Peyer's patch (tissue), 4 donors: ENCODE measurements at regions not wholly inside any gene's neighbourhood (a gene's known extent, or its start where the extent isn't known, plus 50 kb on each side); places are given as distances from the start of the nearest gene placed in this dataset.
"Not testable (repeated sequence)": the region's sequence is repeated elsewhere in the genome, so short reads cannot be mapped to it uniquely, and the experiment has no call there.

Experiments
- DNase-seq, 3 donors: peaks; one replicate each; pipeline ENCODE4 v3.0.0-alpha.2; 2017 to 2019
- H3K27ac ChIP-seq, 4 donors: fragments of 200-600 bp; sonication (generic); one replicate each; pipeline ENCODE4 v1.5.1; 2016 to 2019
- H3K27me3 ChIP-seq, 2 donors: fragments of 200-600 bp; sonication (generic); one replicate each; pipeline ENCODE4 v1.5.1; 2019
- H3K36me3 ChIP-seq, 3 donors: fragments of 200-600 bp; sonication (generic); one replicate each; pipeline ENCODE4 v1.5.1; 2016 to 2019
- H3K4me1 ChIP-seq, 4 donors: fragments of 200-600 bp; sonication (generic); one replicate each; pipeline ENCODE4 v1.5.1; 2016 to 2019
- H3K4me3 ChIP-seq, 4 donors: fragments of 200-600 bp; sonication (generic); 1 replicate in 3 of 4; 2 replicates in 1 of 4; pipeline ENCODE4 v1.5.1; 2016 to 2019; ENCODE audit warnings: mild to moderate bottlenecking in 1 of 4
- H3K9me3 ChIP-seq, 4 donors: fragments of 200-600 bp; sonication (generic); one replicate each; pipeline ENCODE4 v1.5.1; 2016 to 2019; ENCODE audit warnings: mild to moderate bottlenecking in 1 of 4
- POLR2A ChIP-seq, 2 donors: fragments of 450-650 bp; IDR thresholded peaks; one replicate each; pipeline ENCODE4 v1.5.1; 2017; ENCODE audit warnings: antibody characterized with exemption in 2 of 2, mild to moderate bottlenecking in 2 of 2, moderate library complexity in 2 of 2
- TF ChIP-seq, protein P1 (sequence below), 6 experiments: fragments of 450-650 bp in 4 of 6; fragments of 200-600 bp in 2 of 6; sonication (generic) in 1 of 6; IDR thresholded peaks; one replicate each; pipeline ENCODE4 v1.5.1; 2017 to 2019; ENCODE audit warnings: antibody characterized with exemption in 6 of 6, mild to moderate bottlenecking in 3 of 6, moderate library complexity in 1 of 6

DNA sequence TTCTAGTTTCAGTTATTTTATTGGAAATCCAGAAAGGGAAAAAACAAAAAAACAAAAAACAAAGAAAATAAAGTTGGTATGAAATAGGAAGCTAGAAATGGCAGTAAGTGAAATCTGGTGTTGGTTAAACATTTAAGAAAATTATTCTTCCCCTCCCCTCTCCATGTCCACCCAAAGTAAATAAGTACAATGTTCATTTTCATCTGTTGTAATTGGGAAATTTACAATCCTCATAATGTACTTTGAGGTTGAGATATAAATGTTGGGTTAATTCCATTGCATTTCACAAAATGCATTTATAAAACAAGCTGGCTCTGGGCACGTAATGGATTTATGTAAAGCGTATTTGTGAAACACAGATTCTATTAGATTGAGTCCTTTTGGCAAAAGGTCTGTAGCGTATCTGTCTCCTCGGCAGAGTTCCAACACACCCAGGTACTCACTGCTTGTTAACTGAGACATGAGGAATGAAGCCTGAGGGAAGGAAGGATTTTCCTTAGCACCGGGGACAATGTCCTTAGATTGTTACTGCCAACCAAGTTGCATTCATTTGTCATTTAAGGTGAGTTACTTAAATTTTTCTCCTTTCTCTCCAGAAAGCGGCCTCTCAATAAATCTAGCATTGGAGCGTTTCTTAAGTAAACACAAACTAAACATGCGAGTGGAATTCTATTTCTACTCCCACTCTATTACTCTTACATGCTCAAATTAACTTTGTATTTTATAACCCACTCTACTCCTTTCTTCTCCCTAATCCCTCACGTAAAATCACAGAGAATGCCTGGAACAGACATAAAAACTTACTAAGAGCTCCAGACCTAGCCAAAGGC lies 912.3 kb upstream of the WWC1 start:
- Histone ChIP-seq H3K36me3 (no peaks in the 10 kb centered on the region), H3K27ac (peak overlapping the region in 1 of 4 donors; percentile 44), H3K4me3 (peak overlapping the region in 1 of 4 donors; percentile 33), H3K9me3 (no peaks in the 10 kb centered on the region), H3K4me1 (no peaks in the 10 kb centered on the region), H3K27me3 (no peaks in the 10 kb centered on the region)
- DNase-seq = peak in 1 of 3 donors; percentile 49
- TF ChIP-seq POLR2A (IDR thresholded peaks at IDR 0.05) = no peak
- TF ChIP-seq, protein P1, sequence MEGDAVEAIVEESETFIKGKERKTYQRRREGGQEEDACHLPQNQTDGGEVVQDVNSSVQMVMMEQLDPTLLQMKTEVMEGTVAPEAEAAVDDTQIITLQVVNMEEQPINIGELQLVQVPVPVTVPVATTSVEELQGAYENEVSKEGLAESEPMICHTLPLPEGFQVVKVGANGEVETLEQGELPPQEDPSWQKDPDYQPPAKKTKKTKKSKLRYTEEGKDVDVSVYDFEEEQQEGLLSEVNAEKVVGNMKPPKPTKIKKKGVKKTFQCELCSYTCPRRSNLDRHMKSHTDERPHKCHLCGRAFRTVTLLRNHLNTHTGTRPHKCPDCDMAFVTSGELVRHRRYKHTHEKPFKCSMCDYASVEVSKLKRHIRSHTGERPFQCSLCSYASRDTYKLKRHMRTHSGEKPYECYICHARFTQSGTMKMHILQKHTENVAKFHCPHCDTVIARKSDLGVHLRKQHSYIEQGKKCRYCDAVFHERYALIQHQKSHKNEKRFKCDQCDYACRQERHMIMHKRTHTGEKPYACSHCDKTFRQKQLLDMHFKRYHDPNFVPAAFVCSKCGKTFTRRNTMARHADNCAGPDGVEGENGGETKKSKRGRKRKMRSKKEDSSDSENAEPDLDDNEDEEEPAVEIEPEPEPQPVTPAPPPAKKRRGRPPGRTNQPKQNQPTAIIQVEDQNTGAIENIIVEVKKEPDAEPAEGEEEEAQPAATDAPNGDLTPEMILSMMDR (IDR thresholded peaks at IDR 0.05) = no peak

DNA sequence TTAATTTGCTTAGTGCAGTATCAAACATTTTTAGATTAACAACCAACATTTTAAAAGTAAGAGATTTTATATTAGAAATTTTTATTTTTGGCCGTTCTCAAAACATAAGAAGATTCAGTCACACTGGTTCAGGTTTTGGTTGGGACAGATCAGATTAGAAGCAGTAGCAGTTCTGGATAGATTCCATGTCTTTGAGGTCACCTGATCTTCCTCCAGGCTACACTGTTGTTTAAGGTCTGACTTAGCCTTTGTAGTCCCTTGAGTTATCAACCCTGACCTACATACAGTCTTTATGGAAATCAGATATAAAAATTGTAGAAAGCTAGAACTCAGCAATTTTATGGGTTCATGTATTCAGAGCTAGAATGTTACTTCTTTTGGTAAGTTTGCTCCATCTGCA lies 910.0 kb upstream of the WWC1 start:
- no peak for TF ChIP-seq POLR2A (IDR thresholded peaks at IDR 0.05)
- TF ChIP-seq, protein P1 (IDR thresholded peaks at IDR 0.05) = no peak

DNA sequence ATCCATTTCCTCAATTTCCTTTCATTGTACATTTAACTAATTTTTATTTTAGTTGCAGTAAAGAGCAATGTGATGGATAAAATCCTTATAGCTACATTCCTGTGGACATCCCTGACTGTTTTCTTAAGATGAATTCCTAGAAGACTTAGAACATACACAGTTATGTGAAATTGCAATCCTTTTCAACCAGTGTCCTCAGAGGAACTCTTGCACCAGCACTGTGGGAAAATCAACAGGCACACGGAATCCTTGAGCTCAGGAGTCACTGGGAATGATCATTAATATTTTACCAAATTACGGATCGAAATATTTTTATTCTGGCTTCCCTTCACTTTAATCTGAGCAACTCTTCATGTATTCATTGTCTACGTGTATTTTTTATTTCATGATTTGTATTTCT lies 901.9 kb upstream of the WWC1 start:
- Histone ChIP-seq H3K27me3 (no peaks in the 10 kb centered on the region), H3K36me3 (no peaks in the 10 kb centered on the region), H3K4me1 (no peaks in the 10 kb centered on the region), H3K27ac (no peak overlapping the region), H3K9me3 (no peaks in the 10 kb centered on the region), H3K4me3 (no peak overlapping the region)
- TF ChIP-seq, protein P1 (IDR thresholded peaks at IDR 0.05) = no peak
- TF ChIP-seq POLR2A (IDR thresholded peaks at IDR 0.05) = no peak
- no peak for DNase-seq

More for the DNA sequence above, 910.0 kb upstream of the WWC1 start:
- Histone ChIP-seq H3K9me3 (no peaks in the 10 kb centered on the region), H3K27ac (no peak overlapping the region), H3K4me3 (no peak overlapping the region), H3K36me3 (no peaks in the 10 kb centered on the region), H3K4me1 (no peaks in the 10 kb centered on the region), H3K27me3 (no peaks in the 10 kb centered on the region)
- DNase-seq = no peak

DNA sequence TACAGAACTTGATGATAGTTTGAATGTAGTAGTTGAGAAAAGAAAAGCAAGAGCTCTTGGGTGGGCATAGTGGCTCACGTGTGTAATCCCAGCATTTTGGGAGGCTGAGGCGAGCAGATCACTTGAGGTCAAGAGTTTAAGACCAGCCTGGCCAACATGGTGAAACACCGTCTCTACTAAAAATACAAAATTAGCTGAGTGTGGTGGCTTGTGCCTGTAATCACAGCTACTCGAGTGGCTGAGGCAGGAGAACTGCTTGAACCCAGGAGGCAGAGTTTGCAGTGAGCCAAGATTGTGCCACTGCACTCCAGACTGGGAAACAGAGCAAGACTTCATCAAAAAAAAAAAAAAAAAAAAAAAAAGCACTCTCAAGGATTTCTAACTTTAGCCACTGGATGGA lies 900.2 kb upstream of the WWC1 start:
- H3K27me3 ChIP-seq, H3K27ac ChIP-seq, H3K4me1 ChIP-seq, H3K36me3 ChIP-seq, H3K9me3 ChIP-seq, H3K4me3 ChIP-seq, DNase-seq: not testable (repeated sequence)

DNA sequence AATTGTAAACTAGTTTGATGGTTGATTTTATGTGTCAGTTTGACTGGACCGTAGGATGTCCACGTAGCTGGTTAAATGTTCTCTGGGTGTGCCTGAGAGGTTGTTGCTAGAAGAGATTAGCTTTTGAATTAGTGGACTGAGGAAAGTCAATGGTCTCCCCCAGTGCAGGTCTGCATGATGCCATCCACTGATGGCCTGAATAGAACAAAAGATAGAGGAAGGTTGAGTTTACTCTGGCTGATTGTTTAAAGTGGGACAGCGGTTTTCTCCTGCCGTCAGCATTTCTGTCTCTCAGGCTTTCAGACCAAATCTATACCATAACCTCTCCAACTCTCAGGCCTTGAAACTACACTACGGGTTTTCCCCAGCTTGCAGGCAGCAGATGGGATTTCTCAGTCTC lies 899.2 kb upstream of the WWC1 start:
- Histone ChIP-seq H3K36me3 (no peaks in the 10 kb centered on the region), H3K4me3 (no peak overlapping the region), H3K27ac (no peak overlapping the region), H3K4me1 (no peaks in the 10 kb centered on the region), H3K27me3 (no peaks in the 10 kb centered on the region), H3K9me3 (no peaks in the 10 kb centered on the region)
- no peak for DNase-seq
- TF ChIP-seq, protein P1 (IDR thresholded peaks at IDR 0.05) = no peak
- no peak for TF ChIP-seq POLR2A (IDR thresholded peaks at IDR 0.05)

DNA sequence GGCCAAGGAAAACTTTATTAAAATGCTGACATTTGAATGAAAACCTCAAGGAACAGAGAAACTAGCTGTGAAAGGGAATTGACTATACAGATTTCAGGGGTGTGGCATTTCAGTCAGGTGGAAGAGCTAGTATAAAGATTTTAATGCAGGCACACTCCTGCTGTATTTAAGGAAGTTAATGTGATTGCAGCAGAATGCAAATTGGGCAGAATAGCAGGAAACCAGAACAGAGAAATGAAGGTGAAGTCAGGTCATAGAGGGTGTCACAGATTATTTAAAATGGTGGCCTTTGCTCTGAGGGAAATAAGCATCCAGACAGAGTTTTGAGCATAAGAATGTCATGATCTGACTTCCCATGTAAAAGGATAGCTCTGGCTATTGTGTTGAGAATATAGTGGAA lies 898.1 kb upstream of the WWC1 start:
- Histone ChIP-seq H3K36me3 (no peaks in the 10 kb centered on the region), H3K4me1 (no peaks in the 10 kb centered on the region), H3K4me3 (no peak overlapping the region), H3K27me3 (no peaks in the 10 kb centered on the region), H3K27ac (no peak overlapping the region), H3K9me3 (no peaks in the 10 kb centered on the region)
- no peak for DNase-seq
- TF ChIP-seq, protein P1 (IDR thresholded peaks at IDR 0.05) = no peak
- TF ChIP-seq POLR2A (IDR thresholded peaks at IDR 0.05) = no peak
